ENCODE measurements at regions not wholly inside any gene's neighbourhood (a gene's known extent, or its start where the extent isn't known, plus 50 kb on each side); places are given as distances from the start of the nearest gene placed in this dataset.

DNA sequence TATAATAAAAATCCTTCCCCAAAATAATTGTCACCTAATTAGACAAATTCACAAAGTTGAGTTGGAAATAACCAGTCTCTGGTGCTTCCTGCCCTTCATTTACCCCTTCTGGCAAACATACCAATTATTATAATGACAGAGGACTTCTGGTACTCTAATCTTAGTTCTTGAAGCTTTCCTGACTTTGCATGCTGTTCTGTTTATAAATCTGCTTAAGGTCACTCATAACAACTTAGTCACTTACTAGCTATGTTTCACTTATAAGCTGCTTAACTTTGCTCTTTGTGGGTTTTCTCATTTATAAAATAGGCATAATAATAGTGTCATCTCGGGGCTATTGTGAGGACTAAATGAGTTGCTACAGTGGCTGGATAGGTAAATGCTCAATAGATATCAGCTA, 446.5 kb downstream of the EFNA5 start:
- no peak for DNase-seq
- Mint-ChIP-seq H3K36me3 (no peaks in the 10 kb centered on the region), H3K4me1 (ENCODE audit: low read depth) (no peaks in the 10 kb centered on the region), H3K27ac (no peak overlapping the region), H3K9me3 (no peaks in the 10 kb centered on the region), H3K27me3 (no peaks in the 10 kb centered on the region), H3K4me3 (no peak overlapping the region)
- POLR2A ChIA-PET, result no interaction called here
- CTCF ChIA-PET, result interaction anchor here (0.5 kb wide), 1 partner anchor 140 kb away, joined by 3 read pairs; no protein-coding TSS in a partner anchor
- intact Hi-C loops (cut with micrococcal nuclease), result no loop called here

DNA sequence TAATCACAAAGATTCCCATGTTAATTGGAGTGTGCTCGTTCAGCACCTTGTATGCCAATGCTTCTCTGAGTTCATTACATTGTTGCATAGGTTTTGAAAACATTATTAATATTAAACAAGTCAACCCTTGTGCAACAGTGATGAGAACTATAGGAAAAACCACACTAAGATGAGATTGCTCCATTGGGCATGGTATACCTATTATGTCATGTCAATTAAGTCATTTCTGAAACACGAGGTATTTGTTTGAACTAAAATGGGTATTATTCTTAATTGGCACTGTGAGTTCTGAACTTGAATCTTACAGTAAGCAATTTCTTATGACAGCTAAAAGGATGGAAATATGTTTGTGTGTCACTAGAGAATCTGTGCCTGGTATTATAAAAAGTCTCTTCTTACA, 447.7 kb downstream of the EFNA5 start:
- no peaks in the 10 kb centered on the region for H3K9me3 Mint-ChIP-seq
- intact Hi-C loops (cut with micrococcal nuclease), result no loop called here
- H3K27ac Mint-ChIP-seq, result no peak overlapping the region
- H3K27me3 Mint-ChIP-seq, result no peaks in the 10 kb centered on the region
- POLR2A ChIA-PET, result no interaction called here
- CTCF ChIA-PET, result no interaction called here
- H3K36me3 Mint-ChIP-seq, result no peaks in the 10 kb centered on the region
- DNase-seq, result no peak
- H3K4me1 Mint-ChIP-seq (ENCODE audit: low read depth), result no peaks in the 10 kb centered on the region
- H3K4me3 Mint-ChIP-seq, result no peak overlapping the region

GRCh38 chr5:107219993-107220392, 450.7 kb downstream of the EFNA5 start:
- intact Hi-C loops (cut with micrococcal nuclease), result no loop called here
- H3K4me3 Mint-ChIP-seq, result no peak overlapping the region
- ChIA-PET CTCF (no interaction called here), POLR2A (no interaction called here)
- H3K9me3 Mint-ChIP-seq, result no peaks in the 10 kb centered on the region
- H3K36me3 Mint-ChIP-seq, result no peaks in the 10 kb centered on the region
- H3K27me3 Mint-ChIP-seq, result no peaks in the 10 kb centered on the region
- H3K4me1 Mint-ChIP-seq (ENCODE audit: low read depth), result no peaks in the 10 kb centered on the region
- DNase-seq, result no peak
- no peak overlapping the region for H3K27ac Mint-ChIP-seq

GRCh38 chr5:107218457-107219193, 452.1 kb downstream of the EFNA5 start:
- Mint-ChIP-seq H3K4me3 (no peak overlapping the region), H3K9me3 (no peaks in the 10 kb centered on the region), H3K27me3 (no peaks in the 10 kb centered on the region), H3K27ac (no peak overlapping the region), H3K4me1 (ENCODE audit: low read depth) (no peaks in the 10 kb centered on the region), H3K36me3 (no peaks in the 10 kb centered on the region)
- DNase-seq, result no peak
- POLR2A ChIA-PET, result no interaction called here
- intact Hi-C loops (cut with micrococcal nuclease), result no loop called here
- CTCF ChIA-PET, result interaction anchor here (0.6 kb wide), 1 partner anchor 12 kb away, joined by 3 read pairs; no protein-coding TSS in a partner anchor

DNA sequence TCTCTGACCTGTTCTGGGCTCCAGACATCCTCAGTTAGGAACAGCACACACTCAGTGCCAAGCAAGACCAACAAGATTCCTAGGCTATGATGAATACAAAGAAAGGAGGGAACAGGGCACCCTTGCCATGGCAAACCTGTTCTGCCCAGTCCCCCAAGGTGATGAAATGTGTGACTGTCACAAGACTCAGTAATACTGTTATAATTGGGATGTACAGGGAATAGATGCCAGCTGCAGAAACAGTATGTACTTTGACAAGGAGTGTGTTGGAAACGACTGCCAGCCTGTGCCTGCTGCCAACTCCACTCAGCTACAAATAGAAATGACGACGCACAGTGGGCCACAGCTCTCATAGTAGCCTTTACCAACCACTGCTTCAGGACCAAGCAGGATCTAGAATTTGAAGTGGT, 453.0 kb downstream of the EFNA5 start:
- POLR2A ChIA-PET, result no interaction called here
- H3K27ac Mint-ChIP-seq, result no peak overlapping the region
- H3K4me3 Mint-ChIP-seq, result no peak overlapping the region
- no peaks in the 10 kb centered on the region for H3K36me3 Mint-ChIP-seq
- CTCF ChIA-PET, result interaction anchor here (0.6 kb wide), 1 partner anchor 13 kb away, joined by 3 read pairs; no protein-coding TSS in a partner anchor
- no peak for DNase-seq
- no peaks in the 10 kb centered on the region for H3K27me3 Mint-ChIP-seq
- intact Hi-C loops (cut with micrococcal nuclease), result no loop called here
- no peaks in the 10 kb centered on the region for H3K4me1 Mint-ChIP-seq (ENCODE audit: low read depth)
- no peaks in the 10 kb centered on the region for H3K9me3 Mint-ChIP-seq

GRCh38 chr5:107216587-107216986, 454.1 kb downstream of the EFNA5 start:
- no peaks in the 10 kb centered on the region for H3K36me3 Mint-ChIP-seq
- H3K9me3 Mint-ChIP-seq, result no peaks in the 10 kb centered on the region
- H3K4me1 Mint-ChIP-seq (ENCODE audit: low read depth), result no peaks in the 10 kb centered on the region
- ChIA-PET CTCF (no interaction called here), POLR2A (no interaction called here)
- H3K4me3 Mint-ChIP-seq, result no peak overlapping the region
- intact Hi-C loops (cut with micrococcal nuclease), result no loop called here
- no peaks in the 10 kb centered on the region for H3K27me3 Mint-ChIP-seq
- no peak overlapping the region for H3K27ac Mint-ChIP-seq
- DNase-seq, result no peak

DNA sequence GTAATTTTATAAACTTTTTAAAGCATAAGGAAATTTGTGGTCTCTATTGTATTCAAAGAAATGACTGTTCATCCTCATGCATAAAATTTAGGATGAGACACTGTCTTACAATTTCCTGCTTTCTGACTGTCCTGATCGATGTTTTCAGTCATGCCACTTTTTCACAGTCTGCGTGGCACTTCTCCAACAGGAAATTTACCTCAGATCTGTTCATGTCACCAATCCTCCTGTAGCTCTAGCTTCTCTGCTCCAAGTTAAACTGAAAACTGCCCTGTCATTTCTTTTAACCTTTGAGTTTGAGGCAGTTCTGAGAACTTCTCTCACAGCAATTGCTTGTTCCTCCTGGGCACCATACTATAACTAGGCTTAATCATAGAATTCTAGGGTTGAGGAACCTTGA, 455.1 kb downstream of the EFNA5 start:
- no peaks in the 10 kb centered on the region for H3K36me3 Mint-ChIP-seq
- no peaks in the 10 kb centered on the region for H3K4me1 Mint-ChIP-seq (ENCODE audit: low read depth)
- intact Hi-C loops (cut with micrococcal nuclease), result no loop called here
- H3K9me3 Mint-ChIP-seq, result no peaks in the 10 kb centered on the region
- no peak overlapping the region for H3K27ac Mint-ChIP-seq
- no peak overlapping the region for H3K4me3 Mint-ChIP-seq
- no peaks in the 10 kb centered on the region for H3K27me3 Mint-ChIP-seq
- ChIA-PET POLR2A (no interaction called here), CTCF (no interaction called here)
- DNase-seq, result no peak

DNA sequence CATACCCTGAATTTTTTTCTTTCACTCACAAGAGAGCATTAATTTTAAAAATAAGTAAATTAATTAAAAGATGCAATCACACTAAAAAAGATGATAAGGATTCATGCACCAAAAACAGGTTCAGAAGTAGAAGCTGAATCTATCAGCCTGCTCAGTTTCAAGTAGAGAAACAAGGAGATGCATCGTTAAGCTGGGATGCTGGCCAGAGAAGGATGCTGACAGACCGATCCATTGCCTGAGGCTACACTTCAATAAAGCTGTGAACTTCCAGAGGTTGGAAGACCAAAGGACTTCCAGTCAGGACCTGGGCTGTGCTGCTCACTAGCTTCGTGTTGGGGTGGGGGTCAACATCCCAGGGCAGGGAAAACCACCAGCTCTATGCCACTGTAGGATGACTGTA, 457.7 kb downstream of the EFNA5 start:
- Mint-ChIP-seq H3K36me3 (no peaks in the 10 kb centered on the region), H3K27ac (no peak overlapping the region), H3K27me3 (no peaks in the 10 kb centered on the region), H3K4me1 (ENCODE audit: low read depth) (no peaks in the 10 kb centered on the region), H3K4me3 (no peak overlapping the region), H3K9me3 (no peaks in the 10 kb centered on the region)
- ChIA-PET CTCF (no interaction called here), POLR2A (no interaction called here)
- DNase-seq, result no peak
- intact Hi-C loops (cut with micrococcal nuclease), result no loop called here

DNA sequence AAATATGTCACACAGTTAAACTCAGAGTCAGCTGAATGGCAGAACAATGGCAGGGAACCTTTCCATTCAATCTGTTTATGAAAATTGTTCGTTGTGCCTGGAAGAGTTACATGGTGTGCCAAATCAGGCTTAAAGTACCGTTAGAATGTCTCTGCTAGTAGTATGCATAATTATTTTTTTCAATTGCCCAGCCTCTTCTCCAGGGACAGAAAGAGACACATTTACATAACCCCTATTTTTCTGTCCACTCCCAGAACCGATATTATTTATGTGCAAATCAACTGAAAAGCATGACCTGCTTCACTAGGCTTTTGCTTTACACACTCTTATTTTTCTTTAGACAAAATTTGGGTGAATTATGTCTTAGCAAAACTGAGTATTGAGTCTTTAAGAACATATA, 459.1 kb downstream of the EFNA5 start:
- H3K27ac Mint-ChIP-seq, result no peak overlapping the region
- ChIA-PET POLR2A (no interaction called here), CTCF (no interaction called here)
- H3K4me3 Mint-ChIP-seq, result no peak overlapping the region
- H3K9me3 Mint-ChIP-seq, result no peaks in the 10 kb centered on the region
- DNase-seq, result no peak
- H3K36me3 Mint-ChIP-seq, result no peaks in the 10 kb centered on the region
- intact Hi-C loops (cut with micrococcal nuclease), result no loop called here
- H3K27me3 Mint-ChIP-seq, result no peaks in the 10 kb centered on the region
- no peaks in the 10 kb centered on the region for H3K4me1 Mint-ChIP-seq (ENCODE audit: low read depth)

DNA sequence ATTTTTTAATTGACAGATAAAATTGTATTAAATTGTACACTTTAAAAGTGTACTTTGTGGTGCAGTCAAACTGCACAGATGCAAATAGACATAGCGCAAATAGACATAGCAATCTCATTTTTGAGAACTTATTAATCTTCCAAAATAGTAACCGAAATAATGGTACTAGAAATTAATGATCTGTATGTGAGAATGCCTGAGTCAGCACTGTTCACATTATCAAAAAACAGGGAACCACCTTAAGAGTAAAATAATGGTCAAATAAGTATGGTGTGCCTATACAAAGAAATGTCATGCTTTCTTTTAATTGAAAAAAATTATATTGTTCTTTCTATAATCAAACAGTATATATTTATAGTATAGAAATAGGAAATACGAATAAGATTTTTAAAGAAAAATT, 461.9 kb downstream of the EFNA5 start:
- ChIA-PET CTCF (no interaction called here), POLR2A (no interaction called here)
- intact Hi-C loops (cut with micrococcal nuclease), result no loop called here
- Mint-ChIP-seq H3K36me3 (no peaks in the 10 kb centered on the region), H3K4me3 (no peak overlapping the region), H3K27me3 (peaks cover 2% of the 10 kb centered on the region), H3K27ac (no peak overlapping the region), H3K4me1 (ENCODE audit: low read depth) (no peaks in the 10 kb centered on the region), H3K9me3 (no peaks in the 10 kb centered on the region)
- no peak for DNase-seq

DNA sequence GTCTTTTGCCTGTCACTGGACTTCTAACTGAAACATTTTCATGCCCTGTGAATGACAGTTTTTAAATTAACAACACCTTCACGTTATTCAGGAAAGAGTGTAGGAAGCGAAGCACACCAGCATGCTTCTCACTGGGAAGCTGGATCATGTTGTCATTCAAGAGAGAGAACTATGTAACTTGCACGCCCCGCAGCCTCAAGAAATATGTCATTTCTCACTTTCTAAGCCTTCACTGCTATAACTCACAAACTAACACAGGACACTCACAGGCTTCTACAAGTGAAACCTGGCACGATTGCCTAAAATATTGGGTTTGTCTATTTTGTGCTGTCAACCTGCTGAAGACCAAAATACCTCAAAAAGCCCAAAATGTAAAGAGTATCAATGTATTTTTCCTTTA, 466.3 kb downstream of the EFNA5 start:
- H3K36me3 Mint-ChIP-seq, result no peaks in the 10 kb centered on the region
- ChIA-PET CTCF (no interaction called here), POLR2A (no interaction called here)
- H3K27me3 Mint-ChIP-seq, result peaks cover 2% of the 10 kb centered on the region
- no peak overlapping the region for H3K27ac Mint-ChIP-seq
- intact Hi-C loops (cut with micrococcal nuclease), result no loop called here
- H3K4me3 Mint-ChIP-seq, result no peak overlapping the region
- no peaks in the 10 kb centered on the region for H3K4me1 Mint-ChIP-seq (ENCODE audit: low read depth)
- DNase-seq, result no peak
- no peaks in the 10 kb centered on the region for H3K9me3 Mint-ChIP-seq

DNA sequence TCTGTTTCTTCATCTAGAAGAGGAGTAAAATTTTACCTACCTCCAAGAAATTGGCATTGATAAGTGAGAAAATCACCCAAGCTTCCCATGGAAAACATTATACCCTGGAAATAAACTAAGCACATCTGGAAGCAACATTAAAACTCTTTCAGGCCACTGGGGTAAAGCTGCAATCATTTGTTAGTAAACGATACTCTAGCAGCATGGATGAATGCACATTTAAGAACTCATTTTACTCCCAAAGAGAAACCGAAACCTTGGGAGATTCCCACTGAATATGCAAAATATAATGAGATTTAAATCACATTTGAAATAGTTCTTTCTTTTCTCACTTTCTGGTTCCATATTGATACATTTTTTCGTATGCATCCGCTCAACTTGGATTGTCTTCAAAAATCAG, 467.5 kb downstream of the EFNA5 start:
- DNase-seq, result no peak
- intact Hi-C loops (cut with micrococcal nuclease), result no loop called here
- H3K4me1 Mint-ChIP-seq (ENCODE audit: low read depth), result no peaks in the 10 kb centered on the region
- no peak overlapping the region for H3K27ac Mint-ChIP-seq
- peaks cover 2% of the 10 kb centered on the region for H3K27me3 Mint-ChIP-seq
- no peaks in the 10 kb centered on the region for H3K9me3 Mint-ChIP-seq
- no peaks in the 10 kb centered on the region for H3K36me3 Mint-ChIP-seq
- CTCF ChIA-PET, result no interaction called here
- POLR2A ChIA-PET, result no interaction called here
- no peak overlapping the region for H3K4me3 Mint-ChIP-seq

DNA sequence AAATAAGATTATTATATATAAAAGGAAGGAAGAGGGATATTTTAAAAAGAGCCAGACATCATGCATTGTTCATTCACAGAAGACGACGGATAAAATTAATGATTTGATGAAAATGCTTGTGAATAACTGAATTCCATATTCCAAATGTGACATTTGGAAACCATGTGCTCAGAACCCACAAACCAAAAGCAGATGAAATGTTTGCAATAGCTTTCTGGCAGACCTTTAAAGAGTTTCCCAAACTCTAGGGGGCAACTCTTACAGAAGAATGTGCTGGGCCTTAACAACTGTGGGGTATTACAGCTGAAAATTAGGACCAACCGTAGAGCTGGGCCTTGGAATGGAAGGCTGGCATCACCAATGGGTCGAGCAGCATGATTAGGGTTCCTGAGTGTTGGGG, 471.0 kb downstream of the EFNA5 start:
- POLR2A ChIA-PET, result no interaction called here
- CTCF ChIA-PET, result no interaction called here

More for the DNA sequence above, 471.0 kb downstream of the EFNA5 start:
- Mint-ChIP-seq H3K4me1 (ENCODE audit: low read depth) (no peaks in the 10 kb centered on the region), H3K27me3 (no peaks in the 10 kb centered on the region), H3K4me3 (no peak overlapping the region), H3K9me3 (no peaks in the 10 kb centered on the region), H3K27ac (no peak overlapping the region), H3K36me3 (no peaks in the 10 kb centered on the region)
- intact Hi-C loops (cut with micrococcal nuclease), result no loop called here
- no peak for DNase-seq

Data from activated CD4-positive, alpha-beta memory T cell treated with anti-CD3 and anti-CD28 coated beads for 36 hours (primary cell).